Kidney epithelial cell (primary cell): ENCODE measurements at regions not wholly inside any gene's neighbourhood (a gene's known extent, or its start where the extent isn't known, plus 50 kb on each side); places are given as distances from the start of the nearest gene placed in this dataset.

Experiments
- DNase-seq: peaks from one replicate; pipeline ENCODE4 v3.0.0-alpha.2; 2010; ENCODE audit warnings: low read depth
- H3K27me3 ChIP-seq: 2 replicates; pipeline ENCODE4 v1.6.0; 2011; ENCODE audit warnings: low read length; ENCODE audit not compliant: control insufficient read depth, insufficient read depth
- H3K36me3 ChIP-seq: 2 replicates; pipeline ENCODE4 v1.5.1; 2011; ENCODE audit warnings: low read length; ENCODE audit not compliant: control insufficient read depth, insufficient read depth
- H3K4me3 ChIP-seq: 2 replicates; pipeline ENCODE4 v1.5.1; 2011; ENCODE audit warnings: low read depth, mild to moderate bottlenecking, control low read depth, low read length
- CTCF ChIP-seq: IDR thresholded peaks from 2 replicates; pipeline ENCODE4 v1.5.1; 2011; ENCODE audit warnings: mild to moderate bottlenecking, moderate library complexity, low read length, control low read depth, inconsistent platforms; ENCODE audit not compliant: insufficient read depth, poor library complexity, severe bottlenecking

DNA sequence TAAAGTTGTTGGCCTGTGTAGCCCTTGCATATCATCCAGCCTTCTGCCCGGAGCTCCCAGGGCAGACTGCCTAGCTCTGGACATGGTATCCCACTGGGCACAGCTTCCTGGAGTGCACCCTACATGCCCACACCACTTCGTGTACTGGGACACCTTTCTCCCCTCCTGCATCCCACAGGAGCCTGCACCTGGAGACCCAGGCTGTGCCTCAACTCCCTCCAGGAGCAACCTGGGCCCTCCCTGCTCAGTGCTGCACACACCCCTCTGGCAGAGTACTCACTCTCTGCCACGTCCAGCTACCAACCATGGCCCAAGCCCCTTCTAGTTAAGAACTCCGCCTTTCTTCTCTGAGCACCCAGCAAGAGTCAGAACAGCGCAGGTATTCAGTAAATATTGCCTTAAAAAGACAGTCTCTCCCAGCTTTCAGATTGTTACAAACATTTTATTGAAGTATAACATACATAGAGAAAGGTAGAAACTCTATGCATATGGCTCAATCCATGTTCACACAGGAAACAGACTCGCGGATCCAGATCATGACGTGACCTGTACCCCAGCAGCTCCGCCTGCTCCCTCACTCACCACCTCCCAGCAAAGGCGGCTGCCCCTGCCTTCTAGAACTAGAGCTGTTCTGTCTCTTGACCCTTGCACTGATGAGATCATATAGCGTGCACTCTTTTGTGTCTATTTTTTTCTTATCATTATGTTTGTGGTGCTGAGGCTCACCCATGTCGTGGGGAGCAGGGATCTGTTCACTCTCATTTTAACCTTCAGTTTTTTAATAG, 98.4 kb upstream of the MYCN start:
- TF ChIP-seq CTCF, result no peak
- H3K4me3 ChIP-seq, result no peak overlapping the region
- DNase-seq, result no peak
- H3K36me3 ChIP-seq, result no peaks in the 10 kb centered on the region
- H3K27me3 ChIP-seq, result no peaks in the 10 kb centered on the region

DNA sequence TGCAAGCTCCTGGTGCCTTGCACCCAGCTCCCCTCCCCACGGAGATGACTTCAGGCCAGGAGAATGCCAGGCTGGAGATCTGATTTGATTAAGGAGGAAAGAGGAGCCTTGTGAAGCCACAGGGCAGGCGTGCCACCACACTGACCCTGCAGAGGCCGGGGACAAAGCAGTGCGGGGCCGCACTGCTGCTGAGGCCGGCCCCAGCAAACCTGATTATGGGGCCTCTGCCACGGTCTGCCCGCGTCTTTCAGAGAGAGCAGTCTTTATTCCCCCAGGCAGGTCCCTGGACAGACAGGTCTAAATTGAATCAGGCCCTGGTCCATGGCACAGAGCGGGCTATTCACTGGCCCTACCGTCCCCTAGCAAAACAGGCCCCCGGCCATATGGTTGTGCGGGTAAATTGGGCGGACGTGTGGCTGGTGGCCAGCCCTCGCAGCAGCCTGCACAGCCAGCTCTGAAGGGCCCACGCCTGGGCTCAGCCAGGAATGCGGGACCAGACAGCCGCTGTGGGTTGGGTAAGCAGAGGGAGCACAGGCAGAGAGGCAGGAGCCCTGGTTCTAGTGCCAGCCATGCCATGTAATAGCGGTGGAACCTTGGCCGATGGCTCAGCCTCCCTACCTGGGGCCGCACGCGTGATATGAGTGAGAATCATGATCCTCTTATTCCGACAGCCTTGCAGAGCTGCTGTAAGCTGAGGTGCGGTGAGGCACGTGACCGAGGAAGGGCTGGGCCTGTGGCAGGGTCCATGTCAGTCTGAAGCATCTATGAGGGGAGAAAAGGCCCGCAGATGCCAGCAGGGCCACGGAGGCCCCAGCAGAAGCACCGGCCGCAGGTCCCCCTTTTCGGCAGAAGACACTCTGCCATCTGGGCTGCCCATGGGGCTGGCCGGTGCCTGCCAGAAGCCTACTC, 97.3 kb upstream of the MYCN start:
- DNase-seq, result no peak
- Histone ChIP-seq H3K27me3 (no peaks in the 10 kb centered on the region), H3K36me3 (no peaks in the 10 kb centered on the region), H3K4me3 (no peak overlapping the region)
- no peak for TF ChIP-seq CTCF

DNA sequence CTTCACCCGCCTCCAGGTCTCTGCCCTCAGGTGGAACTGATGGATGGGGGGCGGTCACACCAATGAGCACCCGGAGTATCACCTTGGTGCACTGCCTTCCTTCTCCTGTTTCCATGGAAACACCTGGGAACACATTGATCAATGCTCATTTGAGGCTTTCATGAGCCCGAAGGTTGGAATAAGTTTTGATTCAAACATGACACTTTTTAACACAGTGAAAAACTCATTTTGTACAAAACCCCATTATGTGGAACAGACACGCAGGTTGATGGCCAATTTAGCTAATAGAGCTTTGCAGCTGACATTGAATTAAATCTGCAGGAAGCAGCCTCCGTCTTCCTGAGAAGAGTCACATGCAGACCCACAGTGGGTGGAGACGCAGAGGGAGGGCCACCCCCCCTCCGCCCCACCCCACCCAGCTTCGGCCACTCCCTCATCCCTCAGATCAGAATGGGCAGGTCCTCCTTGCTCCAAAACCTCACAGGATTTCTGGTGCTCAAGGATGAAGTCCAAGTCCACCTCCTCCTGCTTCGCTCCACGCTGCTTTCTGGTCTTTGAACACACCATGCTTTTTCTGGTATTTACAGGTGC, 96.0 kb upstream of the MYCN start:
- H3K4me3 ChIP-seq, result no peak overlapping the region
- H3K36me3 ChIP-seq, result no peaks in the 10 kb centered on the region
- H3K27me3 ChIP-seq, result no peaks in the 10 kb centered on the region
- TF ChIP-seq CTCF, result no peak
- no peak for DNase-seq

DNA sequence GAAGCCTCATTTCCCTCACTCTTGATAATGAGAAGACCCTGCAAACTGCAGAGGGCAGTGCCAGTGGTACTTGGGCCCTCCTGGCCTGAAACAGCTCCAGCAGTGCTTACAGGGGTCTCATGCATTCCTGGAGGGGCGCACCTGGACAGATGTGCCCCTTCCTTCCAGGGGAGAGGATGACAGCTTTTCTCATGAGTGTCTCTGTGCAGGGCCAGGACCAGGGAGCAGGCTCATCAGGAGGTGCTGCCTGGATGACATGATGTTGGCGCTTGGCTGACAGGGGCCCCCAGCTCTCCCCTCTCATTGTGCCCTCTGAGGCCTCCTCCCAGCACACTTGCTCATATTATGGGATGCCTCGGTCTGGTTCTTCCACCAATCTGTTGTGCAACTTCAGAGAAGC, 95.1 kb upstream of the MYCN start:
- TF ChIP-seq CTCF, result no peak
- Histone ChIP-seq H3K4me3 (no peak overlapping the region), H3K27me3 (no peaks in the 10 kb centered on the region), H3K36me3 (no peaks in the 10 kb centered on the region)
- no peak for DNase-seq

DNA sequence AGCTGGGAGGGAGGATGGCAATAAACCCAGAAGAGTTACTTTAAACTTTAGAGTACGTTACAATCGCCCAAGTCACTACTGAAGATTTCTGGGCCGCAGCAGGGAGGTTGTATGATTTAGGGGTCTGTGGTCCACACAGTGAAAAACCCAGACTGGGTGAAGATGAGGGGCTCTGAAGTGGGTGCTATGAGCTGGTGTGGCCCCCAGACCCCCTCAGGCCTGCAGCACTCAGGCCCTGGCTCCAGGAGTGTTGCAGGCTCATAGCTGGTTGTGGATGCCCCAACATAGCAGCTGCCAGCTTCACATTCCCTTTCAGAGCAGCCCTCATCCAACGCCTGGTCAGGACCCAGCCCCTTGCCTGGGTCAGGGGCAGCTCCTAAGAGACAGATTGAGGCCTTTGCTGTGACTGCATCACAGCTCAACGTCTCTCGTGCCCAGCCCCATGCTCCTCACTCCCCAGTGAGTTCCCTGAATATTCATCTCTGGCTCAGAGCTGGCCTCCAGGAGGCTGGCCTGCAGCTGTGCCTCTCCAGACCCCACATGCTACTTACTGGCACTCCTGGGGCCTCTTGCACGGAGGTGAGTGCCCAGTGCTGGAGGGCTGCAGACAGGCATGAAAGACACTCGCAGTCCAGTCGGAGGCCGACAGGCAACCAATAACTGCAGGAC, 94.5 kb upstream of the MYCN start:
- DNase-seq, result no peak
- TF ChIP-seq CTCF, result no peak
- H3K4me3 ChIP-seq, result no peak overlapping the region
- H3K27me3 ChIP-seq, result no peaks in the 10 kb centered on the region
- H3K36me3 ChIP-seq, result no peaks in the 10 kb centered on the region
